ENCODE measurements at regions not wholly inside any gene's neighbourhood (a gene's known extent, or its start where the extent isn't known, plus 50 kb on each side); places are given as distances from the start of the nearest gene placed in this dataset.

- no peak for TF ChIP-seq POLR2A (IDR thresholded peaks at IDR 0.05)
- TF ChIP-seq CTCF (IDR thresholded peaks at IDR 0.05), result peak; percentile 39 to 58 (median 52)
These were observed 103.4 kb upstream of the PAK3 start for GRCh38 chrX:110992611-110993010.

All from right lobe of liver (tissue), 4 donors.